GM23248 (cell line): ENCODE measurements at regions not wholly inside any gene's neighbourhood (a gene's known extent, or its start where the extent isn't known, plus 50 kb on each side); places are given as distances from the start of the nearest gene placed in this dataset.

ENCODE experiments used
- EZH2 ChIP-seq: fragments of 200-600 bp; sonication (generic); IDR thresholded peaks from 2 replicates; pipeline ENCODE4 v1.6.1; 2018; ENCODE audit warnings: antibody characterized with exemption, mild to moderate bottlenecking; ENCODE audit not compliant: insufficient read depth, poor library complexity, severe bottlenecking
- EZH2phosphoT487 ChIP-seq: fragments of 200-600 bp; sonication (generic); IDR thresholded peaks from 2 replicates; pipeline ENCODE4 v1.6.1; 2018; ENCODE audit warnings: antibody characterized with exemption, moderate library complexity, mild to moderate bottlenecking, low read depth; ENCODE audit not compliant: insufficient read depth

DNA sequence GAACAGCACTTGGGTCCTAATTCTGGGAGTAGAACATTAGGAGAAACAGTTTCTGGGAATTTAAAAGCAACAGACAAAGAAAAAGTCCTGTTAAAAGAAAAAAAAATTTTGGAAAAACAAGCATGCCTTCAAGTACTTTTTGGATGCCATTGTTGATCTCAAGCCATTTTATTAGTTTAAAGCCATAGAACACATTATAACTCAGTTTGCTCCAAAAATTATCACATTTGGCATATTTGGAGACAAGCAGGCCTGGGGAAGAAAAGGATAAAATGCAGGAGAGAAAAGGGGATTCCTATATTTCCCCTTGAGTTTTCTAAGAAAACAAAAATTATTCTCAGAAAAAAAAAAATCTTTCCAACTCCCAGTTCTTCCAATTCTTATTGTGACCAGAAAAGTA is 146.8 kb downstream of the TENT5C start:
- TF ChIP-seq EZH2, result no peak
- no peak for TF ChIP-seq EZH2phosphoT487
